ENCODE measurements at regions not wholly inside any gene's neighbourhood (a gene's known extent, or its start where the extent isn't known, plus 50 kb on each side); places are given as distances from the start of the nearest gene placed in this dataset.

- no peak for ATAC-seq
Observed at GRCh38 chr3:153469162-153469561, 307.1 kb downstream of the RAP2B start.

DNA sequence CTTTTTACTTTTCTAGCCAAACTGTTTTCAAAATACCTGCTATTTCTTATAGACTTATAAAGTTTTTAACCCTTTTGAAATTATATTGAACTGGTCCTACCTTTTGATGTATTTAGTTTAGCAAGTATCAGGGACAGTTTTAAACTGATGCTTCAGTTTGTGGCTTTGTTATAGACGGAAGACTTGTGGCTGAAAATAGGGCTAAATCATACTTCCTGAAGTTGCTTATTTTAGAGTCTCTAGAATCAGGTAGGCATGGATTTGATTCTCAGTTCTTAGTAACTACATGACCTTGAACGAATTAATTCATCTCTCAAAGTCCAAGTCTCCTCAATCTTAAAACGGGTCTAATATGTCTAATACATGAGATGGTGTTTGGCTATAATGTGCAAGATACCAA is 322.8 kb downstream of the RAP2B start:
- CTCF ChIA-PET: no interaction called here
- TF ChIP-seq FOXS1 (CRISPR knock-in tag; IDR thresholded peaks at IDR 0.05): no peak
- TF ChIP-seq JUNB (IDR thresholded peaks at IDR 0.05): no peak
- TF ChIP-seq HOXA7 (CRISPR knock-in tag; IDR thresholded peaks at IDR 0.05): no peak
- TF ChIP-seq CHD2 (IDR thresholded peaks at IDR 0.05; ENCODE audit: low read length, partially characterized antibody): no peak
- no peak for TF ChIP-seq REST (IDR thresholded peaks at IDR 0.05)
- TF ChIP-seq JUN (IDR thresholded peaks at IDR 0.05): no peak
- no peak for TF ChIP-seq FOSL2 (IDR thresholded peaks at IDR 0.05)
- TF ChIP-seq FOSL2 (CRISPR knock-in tag; IDR thresholded peaks at IDR 0.05): no peak
- no peak for TF ChIP-seq CHD4 (IDR thresholded peaks at IDR 0.05; ENCODE audit: borderline replicate concordance)
- no peak for TF ChIP-seq MAZ (IDR thresholded peaks at IDR 0.05; ENCODE audit: borderline replicate concordance, low read depth, low read length)
- TF ChIP-seq, protein P1, sequence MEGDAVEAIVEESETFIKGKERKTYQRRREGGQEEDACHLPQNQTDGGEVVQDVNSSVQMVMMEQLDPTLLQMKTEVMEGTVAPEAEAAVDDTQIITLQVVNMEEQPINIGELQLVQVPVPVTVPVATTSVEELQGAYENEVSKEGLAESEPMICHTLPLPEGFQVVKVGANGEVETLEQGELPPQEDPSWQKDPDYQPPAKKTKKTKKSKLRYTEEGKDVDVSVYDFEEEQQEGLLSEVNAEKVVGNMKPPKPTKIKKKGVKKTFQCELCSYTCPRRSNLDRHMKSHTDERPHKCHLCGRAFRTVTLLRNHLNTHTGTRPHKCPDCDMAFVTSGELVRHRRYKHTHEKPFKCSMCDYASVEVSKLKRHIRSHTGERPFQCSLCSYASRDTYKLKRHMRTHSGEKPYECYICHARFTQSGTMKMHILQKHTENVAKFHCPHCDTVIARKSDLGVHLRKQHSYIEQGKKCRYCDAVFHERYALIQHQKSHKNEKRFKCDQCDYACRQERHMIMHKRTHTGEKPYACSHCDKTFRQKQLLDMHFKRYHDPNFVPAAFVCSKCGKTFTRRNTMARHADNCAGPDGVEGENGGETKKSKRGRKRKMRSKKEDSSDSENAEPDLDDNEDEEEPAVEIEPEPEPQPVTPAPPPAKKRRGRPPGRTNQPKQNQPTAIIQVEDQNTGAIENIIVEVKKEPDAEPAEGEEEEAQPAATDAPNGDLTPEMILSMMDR (IDR thresholded peaks at IDR 0.05): no peak
- no peak for TF ChIP-seq RCOR1 (IDR thresholded peaks at IDR 0.05; ENCODE audit: low read depth, low read length)

More at GRCh38 chr3:153469162-153469561, 307.1 kb downstream of the RAP2B start:
- H3K4me1 ChIP-seq: no peaks in the 10 kb centered on the region
- FAIRE-seq (no peak), DNase-seq (ENCODE audit: low read depth in 1 of 2, low spot score in 1 of 2) (no peak)
- H3K27ac ChIP-seq: no peak overlapping the region
- H3K4me2 ChIP-seq: no peak overlapping the region
- no peak overlapping the region for H3K4me3 ChIP-seq
- no peaks in the 10 kb centered on the region for H3K9me3 ChIP-seq
- ChIA-PET CTCF (no interaction called here), POLR2A (no interaction called here)
- TF ChIP-seq ZC3H11A (IDR thresholded peaks at IDR 0.05) (no peak), ZFP36 (IDR thresholded peaks at IDR 0.05; ENCODE audit: borderline replicate concordance, partially characterized antibody) (no peak), PBX3 (IDR thresholded peaks at IDR 0.05) (no peak), CBX8 (IDR thresholded peaks at IDR 0.05) (no peak), BHLHE40 (IDR thresholded peaks at IDR 0.05; ENCODE audit: low read depth, low read length) (no peak), BCL3 (IDR thresholded peaks at IDR 0.05) (no peak), MAX (IDR thresholded peaks at IDR 0.05) (no peak), HDAC2 (IDR thresholded peaks at IDR 0.05) (no peak), EP300 (IDR thresholded peaks at IDR 0.05) (no peak), HES2 (IDR thresholded peaks at IDR 0.05) (no peak), EHMT2 (IDR thresholded peaks at IDR 0.05; ENCODE audit: low read depth) (no peak), ESRRA (IDR thresholded peaks at IDR 0.05; ENCODE audit: borderline replicate concordance, low read length) (no peak), KDM5A (IDR thresholded peaks at IDR 0.05) (no peak), TFCP2L1 (CRISPR knock-in tag; IDR thresholded peaks at IDR 0.05) (no peak)
- TF ChIP-seq, protein P1 (IDR thresholded peaks at IDR 0.05): no peak
- TF ChIP-seq, protein P2, sequence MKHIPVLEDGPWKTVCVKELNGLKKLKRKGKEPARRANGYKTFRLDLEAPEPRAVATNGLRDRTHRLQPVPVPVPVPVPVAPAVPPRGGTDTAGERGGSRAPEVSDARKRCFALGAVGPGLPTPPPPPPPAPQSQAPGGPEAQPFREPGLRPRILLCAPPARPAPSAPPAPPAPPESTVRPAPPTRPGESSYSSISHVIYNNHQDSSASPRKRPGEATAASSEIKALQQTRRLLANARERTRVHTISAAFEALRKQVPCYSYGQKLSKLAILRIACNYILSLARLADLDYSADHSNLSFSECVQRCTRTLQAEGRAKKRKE (CRISPR knock-in tag; IDR thresholded peaks at IDR 0.05; ENCODE audit: low read depth): no peak
- WGBS (ENCODE audit: missing lambda C conversion rate): 56% methylated on average over 1 of the region's 1 CpG

More for the DNA sequence above, 322.8 kb downstream of the RAP2B start:
- no peak for FAIRE-seq
- H3K4me2 ChIP-seq: no peak overlapping the region
- no peak overlapping the region for H3K27ac ChIP-seq
- H3K9me3 ChIP-seq: no peaks in the 10 kb centered on the region
- ATAC-seq: no peak
- no peaks in the 10 kb centered on the region for H3K4me1 ChIP-seq
- DNase-seq (ENCODE audit: low read depth in 1 of 2, low spot score in 1 of 2): no peak
- H3K4me3 ChIP-seq: no peak overlapping the region
- 18% methylated on average over 3 of the region's 3 CpGs for WGBS (ENCODE audit: missing lambda C conversion rate)
- POLR2A ChIA-PET: no interaction called here

All from A549 (cell line).